CD14-positive monocyte (primary cell): ENCODE measurements at regions not wholly inside any gene's neighbourhood (a gene's known extent, or its start where the extent isn't known, plus 50 kb on each side); places are given as distances from the start of the nearest gene placed in this dataset.
"Not testable (repeated sequence)": the region's sequence is repeated elsewhere in the genome, so short reads cannot be mapped to it uniquely, and the experiment has no call there.

Experiments
- DNase-seq, 3 donors: peaks; one replicate each; pipeline ENCODE4 v3.0.0-alpha.2; 2011 to 2022
- H2AFZ ChIP-seq: 2 replicates; pipeline ENCODE4 v1.6.0; 2012; ENCODE audit warnings: mild to moderate bottlenecking, low read depth, low read length, inconsistent platforms; ENCODE audit not compliant: insufficient read depth, poor library complexity, severe bottlenecking
- H3K27ac ChIP-seq, 2 donors: 1 replicate in 1 of 2; 2 replicates in 1 of 2; pipeline ENCODE4 v1.5.1; 2012 to 2013; ENCODE audit warnings: low read length in 2 of 2, control low read depth in 1 of 2, inconsistent platforms in 1 of 2, low read depth in 1 of 2, mild to moderate bottlenecking in 1 of 2
- H3K27me3 ChIP-seq, 2 donors: one replicate each; pipeline versions ENCODE4 v1.6.0 to v1.6.1; 2011 to 2013; ENCODE audit warnings: low read length in 2 of 2; ENCODE audit not compliant: control insufficient read depth in 2 of 2, insufficient read depth in 2 of 2
- H3K36me3 ChIP-seq, 2 donors: replicated peaks in 1 of 2; 1 replicate in 1 of 2; 2 replicates in 1 of 2; pipeline versions ENCODE4 v1.5.1 to v1.6.1; 2012 to 2013; ENCODE audit warnings: low read length in 2 of 2, control low read depth in 1 of 2, inconsistent platforms in 1 of 2, mild to moderate bottlenecking in 1 of 2; ENCODE audit not compliant: insufficient read depth in 2 of 2, control insufficient read depth in 1 of 2
- H3K4me1 ChIP-seq, 2 donors: 1 replicate in 1 of 2; 2 replicates in 1 of 2; pipeline versions ENCODE4 v1.5.1 to v1.6.1; 2012 to 2013; ENCODE audit warnings: low read length in 2 of 2, control low read depth in 1 of 2, inconsistent platforms in 1 of 2, mild to moderate bottlenecking in 1 of 2, moderate library complexity in 1 of 2; ENCODE audit not compliant: insufficient read depth in 2 of 2, control insufficient read depth in 1 of 2
- H3K4me2 ChIP-seq: replicated peaks from 2 replicates; pipeline ENCODE3; 2012; ENCODE audit warnings: low read length, moderate library complexity, mild to moderate bottlenecking; ENCODE audit not compliant: poor library complexity, severe bottlenecking; ENCODE audit errors: extremely low read depth
- H3K4me3 ChIP-seq, 3 experiments: fragments of 200-600 bp in 1 of 3; sonication (generic) in 1 of 3; replicated peaks in 1 of 3; 1 replicate in 2 of 3; 2 replicates in 1 of 3; pipeline ENCODE4 v1.5.1; 2011 to 2013; ENCODE audit warnings: low read length in 3 of 3, mild to moderate bottlenecking in 3 of 3, control low read depth in 2 of 3, low read depth in 2 of 3, inconsistent platforms in 1 of 3, moderate library complexity in 1 of 3
- H3K79me2 ChIP-seq: 2 replicates; pipeline ENCODE4 v1.6.0; 2012; ENCODE audit warnings: mild to moderate bottlenecking, control low read depth, inconsistent platforms, low read length, moderate library complexity; ENCODE audit not compliant: insufficient read depth
- H3K9ac ChIP-seq: 2 replicates; pipeline ENCODE4 v1.6.0; 2017; ENCODE audit warnings: low read length, mild to moderate bottlenecking; ENCODE audit not compliant: insufficient read depth, poor library complexity, severe bottlenecking
- H3K9me3 ChIP-seq, 2 donors: replicated peaks in 1 of 2; 1 replicate in 1 of 2; 2 replicates in 1 of 2; pipeline versions ENCODE4 v1.5.1 to v1.6.1; 2012 to 2013; ENCODE audit warnings: low read length in 2 of 2, control low read depth in 1 of 2; ENCODE audit not compliant: control insufficient read depth in 1 of 2, insufficient read depth in 1 of 2
- H4K20me1 ChIP-seq: 2 replicates; pipeline ENCODE4 v1.6.0; 2012; ENCODE audit warnings: mild to moderate bottlenecking, low read length, control low read depth, moderate library complexity; ENCODE audit not compliant: insufficient read depth
- H3K27ac Mint-ChIP-seq, 7 donors: one replicate each; pipeline ENCODE4 v1.8.0; 2020; ENCODE audit warnings: mild to moderate bottlenecking in 7 of 7, mixed read lengths in 7 of 7, moderate library complexity in 6 of 7, inconsistent platforms in 2 of 7
- H3K27me3 Mint-ChIP-seq, 3 donors: one replicate each; pipeline ENCODE4 v1.8.0; 2021 to 2022; ENCODE audit warnings: low read depth in 3 of 3, mild to moderate bottlenecking in 3 of 3, mixed read lengths in 3 of 3, moderate library complexity in 3 of 3, inconsistent platforms in 1 of 3
- H3K36me3 Mint-ChIP-seq, 2 donors: one replicate each; pipeline ENCODE4 v1.8.0; 2020; ENCODE audit warnings: mixed read lengths in 2 of 2, inconsistent platforms in 1 of 2, mild to moderate bottlenecking in 1 of 2
- H3K4me1 Mint-ChIP-seq: one replicate; pipeline ENCODE4 v1.8.0; 2020; ENCODE audit warnings: mild to moderate bottlenecking, mixed read lengths
- H3K4me3 Mint-ChIP-seq, 2 donors: one replicate each; pipeline ENCODE4 v1.8.0; 2020; ENCODE audit warnings: mild to moderate bottlenecking in 2 of 2, mixed read lengths in 2 of 2, moderate library complexity in 1 of 2
- H3K9me3 Mint-ChIP-seq, 7 donors: one replicate each; pipeline ENCODE4 v1.8.0; 2020 to 2022; ENCODE audit warnings: mixed read lengths in 7 of 7, mild to moderate bottlenecking in 6 of 7, moderate library complexity in 6 of 7, inconsistent platforms in 2 of 7
- WGBS: methylation state at CpG from one replicate; pipeline ENCODE4 v1.1.5; 2013; ENCODE audit warnings: missing lambda C conversion rate; ENCODE audit not compliant: insufficient coverage; 5-methylcytosine and 5-hydroxymethylcytosine counted together
- intact Hi-C, 2 donors: fragments of 100-400 bp; cut with micrococcal nuclease; formaldehyde crosslinking; loops; one replicate each; pipeline versions ENCODE4 v1.15.0 to v1.15.1; 2023

DNA sequence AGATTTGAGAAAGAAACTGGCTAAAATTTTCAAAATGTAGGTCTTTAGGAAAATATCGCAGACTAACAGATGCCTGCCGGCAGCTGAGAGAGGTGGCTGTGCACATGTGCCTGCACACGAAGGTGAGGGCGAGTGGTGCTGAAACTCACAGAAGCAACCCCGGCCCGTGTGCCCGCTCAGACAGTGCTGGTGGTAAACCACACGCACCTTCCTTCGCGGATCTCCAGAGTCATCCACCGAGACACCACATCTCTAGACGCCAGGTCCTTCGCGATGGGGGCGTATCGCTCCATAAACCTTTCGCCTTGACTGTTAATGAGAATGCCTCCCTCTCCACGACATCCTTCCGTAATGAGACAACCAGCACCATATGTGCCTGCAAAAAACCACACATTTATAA, 68.5 kb upstream of the TNK2 start:
- H4K20me1 ChIP-seq, intact Hi-C loops, H3K9ac ChIP-seq, H3K4me2 ChIP-seq, H3K9me3 Mint-ChIP-seq, H3K27ac Mint-ChIP-seq, DNase-seq, H3K4me1 ChIP-seq, H3K27ac ChIP-seq, H3K4me3 ChIP-seq, H3K79me2 ChIP-seq, H3K27me3 Mint-ChIP-seq, H3K4me3 Mint-ChIP-seq, H2AFZ ChIP-seq, H3K27me3 ChIP-seq, H3K9me3 ChIP-seq, H3K4me1 Mint-ChIP-seq: not testable (repeated sequence)
- no CpG with 5 or more reads among the region's 19 CpGs for WGBS
- H3K36me3 ChIP-seq: peaks cover 34 to 59% of the 10 kb centered on the region in 2 donors
- H3K36me3 Mint-ChIP-seq: peaks cover 42 to 75% of the 10 kb centered on the region in 2 donors

DNA sequence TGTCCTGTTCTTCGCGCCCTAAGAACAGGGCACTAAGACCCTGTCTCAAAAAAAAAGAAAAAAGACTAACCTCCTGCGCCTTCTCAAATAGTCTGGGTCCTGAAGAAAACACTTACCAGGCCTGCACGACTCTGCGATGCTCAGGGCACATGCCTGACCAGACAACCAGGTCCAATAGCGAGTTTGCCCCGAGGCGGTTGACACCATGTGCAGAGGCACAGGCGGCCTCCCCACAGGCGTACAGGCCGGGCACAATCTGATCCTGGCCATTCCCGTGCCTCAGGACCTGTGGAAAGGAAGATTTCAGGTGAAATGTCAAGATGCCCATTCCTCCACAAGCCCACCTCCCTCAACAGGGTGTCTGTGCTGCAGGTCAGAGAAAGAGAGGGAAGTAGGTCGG, 65.9 kb upstream of the TNK2 start:
- H3K27ac ChIP-seq, H3K79me2 ChIP-seq, H3K27ac Mint-ChIP-seq, H2AFZ ChIP-seq, H3K4me3 Mint-ChIP-seq, H3K9me3 Mint-ChIP-seq, H3K27me3 Mint-ChIP-seq, H3K4me2 ChIP-seq, DNase-seq, H3K27me3 ChIP-seq, H4K20me1 ChIP-seq, H3K4me1 Mint-ChIP-seq, H3K4me1 ChIP-seq, H3K9ac ChIP-seq, H3K4me3 ChIP-seq, H3K9me3 ChIP-seq, intact Hi-C loops: not testable (repeated sequence)
- H3K36me3 Mint-ChIP-seq: peaks cover 54 to 83% of the 10 kb centered on the region in 2 donors
- peaks cover 53 to 78% of the 10 kb centered on the region in 2 donors for H3K36me3 ChIP-seq
- WGBS: 95% methylated on average over 7 of the region's 13 CpGs

DNA sequence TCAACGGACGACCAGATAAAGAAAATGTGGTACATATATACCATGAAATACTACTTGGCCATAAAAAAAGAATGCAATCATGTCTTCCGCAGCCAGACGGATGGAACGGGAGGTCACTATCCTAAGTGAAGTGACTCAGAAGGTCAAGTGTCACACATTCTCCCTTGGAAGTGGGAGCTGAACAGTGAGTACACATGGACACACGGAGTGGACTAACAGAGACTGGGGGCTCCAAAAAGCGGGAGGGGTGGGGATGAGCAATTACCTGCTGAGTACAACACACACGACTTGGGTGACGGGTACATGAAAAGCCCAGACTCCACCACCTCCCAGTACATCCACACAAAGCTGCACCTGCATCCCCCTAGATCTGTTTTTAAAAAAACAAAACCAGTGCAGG, 62.5 kb upstream of the TNK2 start:
- H3K9me3 Mint-ChIP-seq, H3K4me2 ChIP-seq, DNase-seq, H3K4me3 Mint-ChIP-seq, H3K4me1 Mint-ChIP-seq, H3K9me3 ChIP-seq, H2AFZ ChIP-seq, H3K4me3 ChIP-seq, H4K20me1 ChIP-seq, H3K27ac ChIP-seq, H3K4me1 ChIP-seq, H3K27me3 Mint-ChIP-seq, intact Hi-C loops, H3K27ac Mint-ChIP-seq, H3K27me3 ChIP-seq, H3K9ac ChIP-seq, H3K79me2 ChIP-seq: not testable (repeated sequence)
- H3K36me3 Mint-ChIP-seq: peaks cover 53 to 76% of the 10 kb centered on the region in 2 donors
- H3K36me3 ChIP-seq: peaks cover 54 to 72% of the 10 kb centered on the region in 2 donors
- 97% methylated on average over 3 of the region's 9 CpGs for WGBS

GRCh38 chr3:195969838-195970776, 61.8 kb upstream of the TNK2 start:
- intact Hi-C loops, H2AFZ ChIP-seq, H3K4me2 ChIP-seq, H3K27me3 ChIP-seq, H4K20me1 ChIP-seq, H3K4me1 Mint-ChIP-seq, H3K27ac ChIP-seq, DNase-seq, H3K9me3 Mint-ChIP-seq, H3K9ac ChIP-seq, H3K4me3 ChIP-seq, H3K4me3 Mint-ChIP-seq, H3K27me3 Mint-ChIP-seq, H3K79me2 ChIP-seq, H3K9me3 ChIP-seq, H3K4me1 ChIP-seq: not testable (repeated sequence)
- 94% methylated on average over 19 of the region's 22 CpGs for WGBS
- peaks cover 52 to 72% of the 10 kb centered on the region in 2 donors for H3K36me3 ChIP-seq
- peak overlapping the region in 3 of 7 donors; percentile 5 to 46 (median 15) for H3K27ac Mint-ChIP-seq
- H3K36me3 Mint-ChIP-seq: peaks cover 53 to 76% of the 10 kb centered on the region in 2 donors
